HL-60 (cell line): ENCODE measurements at regions not wholly inside any gene's neighbourhood (a gene's known extent, or its start where the extent isn't known, plus 50 kb on each side); places are given as distances from the start of the nearest gene placed in this dataset.

Experiments used
- GABPA ChIP-seq: IDR thresholded peaks from 2 replicates; pipeline ENCODE4 v1.6.1; 2012; ENCODE audit warnings: low read depth
- SPI1 ChIP-seq: IDR thresholded peaks from 2 replicates; pipeline ENCODE4 v1.6.1; 2012; ENCODE audit warnings: low read depth, mild to moderate bottlenecking, borderline replicate concordance

- no peak for TF ChIP-seq GABPA
- TF ChIP-seq SPI1: no peak
Observed at GRCh38 chr11:116317212-116317611, 455.6 kb downstream of the BUD13 start.
